GM12892 (cell line): ENCODE measurements at regions not wholly inside any gene's neighbourhood (a gene's known extent, or its start where the extent isn't known, plus 50 kb on each side); places are given as distances from the start of the nearest gene placed in this dataset.

Experiments used
- POLR2A ChIP-seq: IDR thresholded peaks from 2 replicates; pipeline ENCODE4 v1.6.1; 2011; ENCODE audit warnings: low read depth, low read length, control low read depth
- POLR2AphosphoS5 ChIP-seq: IDR thresholded peaks from 2 replicates; pipeline ENCODE4 v1.6.1; 2011; ENCODE audit warnings: low read depth, low read length, control low read depth

DNA sequence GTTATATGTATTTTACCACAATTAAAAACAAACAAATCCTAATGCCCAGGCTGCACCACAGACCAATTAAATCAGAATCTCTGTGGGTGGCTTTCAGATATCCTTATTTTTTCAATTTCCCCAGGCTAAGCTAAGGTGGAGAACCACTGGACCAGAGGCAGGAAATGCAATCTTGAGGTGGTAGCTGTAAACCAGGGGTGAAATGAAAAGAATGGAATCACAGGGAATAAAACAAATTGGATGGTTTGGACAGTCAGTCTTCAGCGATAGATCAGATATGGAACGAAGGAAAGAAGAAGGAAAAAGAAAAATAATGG lies 215.4 kb downstream of the KCNRG start:
- TF ChIP-seq POLR2AphosphoS5 (no peak), POLR2A (no peak)
